ENCODE measurements at regions not wholly inside any gene's neighbourhood (a gene's known extent, or its start where the extent isn't known, plus 50 kb on each side); places are given as distances from the start of the nearest gene placed in this dataset.
A peak's percentile ranks its signal among the peaks of the same experiment; 100 is the strongest.
"Not testable (repeated sequence)": the region's sequence is repeated elsewhere in the genome, so short reads cannot be mapped to it uniquely, and the experiment has no call there.

DNA sequence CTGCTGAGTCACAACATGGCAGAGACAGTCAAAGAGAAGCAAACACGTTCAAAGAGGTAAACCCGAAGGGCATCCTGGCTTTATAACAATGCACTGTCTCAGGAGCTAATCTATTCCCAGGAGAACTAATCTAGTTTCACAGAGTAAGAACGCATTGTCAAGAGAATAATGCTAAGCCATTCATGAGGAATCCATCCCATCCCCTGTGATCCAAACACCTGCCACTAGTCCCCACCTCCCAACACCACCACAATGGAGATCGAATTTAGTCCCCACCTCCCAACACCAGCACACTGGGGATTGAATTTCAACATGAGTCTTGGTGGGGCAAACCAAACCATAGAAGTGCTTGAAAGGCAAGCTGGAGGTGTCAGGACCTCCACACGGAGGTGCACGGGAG lies 231.5 kb upstream of the ID4 start:
- peaks cover 3% of the 10 kb centered on the region for H3K9me3 Mint-ChIP-seq (ENCODE audit: low read depth)
- no peaks in the 10 kb centered on the region for H3K27me3 Mint-ChIP-seq (ENCODE audit: low read depth)
- no peak overlapping the region for H3K4me3 Mint-ChIP-seq (ENCODE audit: unreplicated experiment)
- H3K36me3 Mint-ChIP-seq (ENCODE audit: low read depth), result no peaks in the 10 kb centered on the region
- DNase-seq (ENCODE audit: low spot score), result no peak
- H3K4me1 Mint-ChIP-seq (ENCODE audit: low read depth), result no peaks in the 10 kb centered on the region
- no peak overlapping the region for H3K27ac Mint-ChIP-seq (ENCODE audit: unreplicated experiment)
- TF ChIP-seq, protein P1, sequence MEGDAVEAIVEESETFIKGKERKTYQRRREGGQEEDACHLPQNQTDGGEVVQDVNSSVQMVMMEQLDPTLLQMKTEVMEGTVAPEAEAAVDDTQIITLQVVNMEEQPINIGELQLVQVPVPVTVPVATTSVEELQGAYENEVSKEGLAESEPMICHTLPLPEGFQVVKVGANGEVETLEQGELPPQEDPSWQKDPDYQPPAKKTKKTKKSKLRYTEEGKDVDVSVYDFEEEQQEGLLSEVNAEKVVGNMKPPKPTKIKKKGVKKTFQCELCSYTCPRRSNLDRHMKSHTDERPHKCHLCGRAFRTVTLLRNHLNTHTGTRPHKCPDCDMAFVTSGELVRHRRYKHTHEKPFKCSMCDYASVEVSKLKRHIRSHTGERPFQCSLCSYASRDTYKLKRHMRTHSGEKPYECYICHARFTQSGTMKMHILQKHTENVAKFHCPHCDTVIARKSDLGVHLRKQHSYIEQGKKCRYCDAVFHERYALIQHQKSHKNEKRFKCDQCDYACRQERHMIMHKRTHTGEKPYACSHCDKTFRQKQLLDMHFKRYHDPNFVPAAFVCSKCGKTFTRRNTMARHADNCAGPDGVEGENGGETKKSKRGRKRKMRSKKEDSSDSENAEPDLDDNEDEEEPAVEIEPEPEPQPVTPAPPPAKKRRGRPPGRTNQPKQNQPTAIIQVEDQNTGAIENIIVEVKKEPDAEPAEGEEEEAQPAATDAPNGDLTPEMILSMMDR (IDR thresholded peaks at IDR 0.05), result no peak

DNA sequence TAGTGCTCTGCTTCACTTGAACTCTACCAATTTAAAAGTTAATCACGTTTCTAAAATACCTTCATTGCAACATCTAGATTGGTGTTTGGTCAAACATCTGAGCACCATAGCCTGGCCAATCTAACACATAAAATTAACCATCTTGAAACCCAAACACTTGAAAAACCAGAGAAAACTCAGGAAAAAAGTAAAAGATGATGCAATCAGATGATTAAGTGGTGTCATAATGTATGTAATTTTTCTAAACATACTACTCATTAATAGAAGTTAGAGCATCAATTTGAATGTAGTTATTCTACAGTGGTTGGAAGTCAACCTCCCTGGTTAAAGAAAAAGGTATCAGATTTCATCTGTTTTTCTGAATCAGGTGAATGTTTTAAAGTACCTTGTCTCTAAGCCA lies 228.6 kb upstream of the ID4 start:
- peaks cover 6% of the 10 kb centered on the region for H3K9me3 Mint-ChIP-seq (ENCODE audit: low read depth)
- no peaks in the 10 kb centered on the region for H3K27me3 Mint-ChIP-seq (ENCODE audit: low read depth)
- no peak overlapping the region for H3K4me3 Mint-ChIP-seq (ENCODE audit: unreplicated experiment)

DNA sequence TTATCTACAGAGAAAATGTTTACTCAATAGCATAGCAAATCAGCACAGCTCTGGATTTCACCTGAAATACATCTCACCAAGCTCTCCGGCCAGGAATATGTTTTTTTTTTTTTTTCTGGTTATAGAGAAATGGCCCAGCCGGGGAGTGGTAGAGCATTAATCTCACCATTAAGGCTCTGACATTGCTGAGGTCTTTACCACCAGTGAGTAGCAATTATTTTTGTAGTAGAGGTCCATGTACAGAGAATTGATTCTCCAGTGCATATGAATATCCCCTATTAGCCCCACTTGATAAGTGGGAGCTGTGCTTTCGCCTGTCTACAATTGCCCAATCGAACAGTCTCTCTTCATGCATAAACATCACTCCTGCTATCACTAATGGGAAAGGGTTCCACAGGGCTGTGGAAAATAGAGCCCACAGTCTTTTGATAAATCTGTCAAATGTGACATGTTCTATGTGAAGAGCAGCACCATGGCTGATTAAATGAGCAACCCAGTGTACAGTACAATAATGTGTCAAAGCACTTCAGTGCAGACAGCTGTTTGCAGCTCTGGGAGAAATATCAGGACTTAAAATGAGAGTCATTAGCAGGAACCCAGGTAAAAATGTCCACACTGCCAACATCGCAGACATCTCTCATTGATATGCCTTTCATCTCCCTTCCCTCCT lies 227.1 kb upstream of the ID4 start:
- H3K27ac Mint-ChIP-seq (ENCODE audit: unreplicated experiment), result no peak overlapping the region
- peaks cover 6% of the 10 kb centered on the region for H3K9me3 Mint-ChIP-seq (ENCODE audit: low read depth)
- H3K36me3 Mint-ChIP-seq (ENCODE audit: low read depth), result no peaks in the 10 kb centered on the region
- H3K4me3 Mint-ChIP-seq (ENCODE audit: unreplicated experiment), result no peak overlapping the region
- DNase-seq (ENCODE audit: low spot score), result no peak
- TF ChIP-seq, protein P1 (IDR thresholded peaks at IDR 0.05), result no peak
- no peaks in the 10 kb centered on the region for H3K27me3 Mint-ChIP-seq (ENCODE audit: low read depth)
- no peaks in the 10 kb centered on the region for H3K4me1 Mint-ChIP-seq (ENCODE audit: low read depth)

More for the DNA sequence above, 228.6 kb upstream of the ID4 start:
- TF ChIP-seq, protein P1 (IDR thresholded peaks at IDR 0.05), result no peak
- no peaks in the 10 kb centered on the region for H3K36me3 Mint-ChIP-seq (ENCODE audit: low read depth)
- DNase-seq (ENCODE audit: low spot score), result no peak
- no peaks in the 10 kb centered on the region for H3K4me1 Mint-ChIP-seq (ENCODE audit: low read depth)
- H3K27ac Mint-ChIP-seq (ENCODE audit: unreplicated experiment), result no peak overlapping the region

DNA sequence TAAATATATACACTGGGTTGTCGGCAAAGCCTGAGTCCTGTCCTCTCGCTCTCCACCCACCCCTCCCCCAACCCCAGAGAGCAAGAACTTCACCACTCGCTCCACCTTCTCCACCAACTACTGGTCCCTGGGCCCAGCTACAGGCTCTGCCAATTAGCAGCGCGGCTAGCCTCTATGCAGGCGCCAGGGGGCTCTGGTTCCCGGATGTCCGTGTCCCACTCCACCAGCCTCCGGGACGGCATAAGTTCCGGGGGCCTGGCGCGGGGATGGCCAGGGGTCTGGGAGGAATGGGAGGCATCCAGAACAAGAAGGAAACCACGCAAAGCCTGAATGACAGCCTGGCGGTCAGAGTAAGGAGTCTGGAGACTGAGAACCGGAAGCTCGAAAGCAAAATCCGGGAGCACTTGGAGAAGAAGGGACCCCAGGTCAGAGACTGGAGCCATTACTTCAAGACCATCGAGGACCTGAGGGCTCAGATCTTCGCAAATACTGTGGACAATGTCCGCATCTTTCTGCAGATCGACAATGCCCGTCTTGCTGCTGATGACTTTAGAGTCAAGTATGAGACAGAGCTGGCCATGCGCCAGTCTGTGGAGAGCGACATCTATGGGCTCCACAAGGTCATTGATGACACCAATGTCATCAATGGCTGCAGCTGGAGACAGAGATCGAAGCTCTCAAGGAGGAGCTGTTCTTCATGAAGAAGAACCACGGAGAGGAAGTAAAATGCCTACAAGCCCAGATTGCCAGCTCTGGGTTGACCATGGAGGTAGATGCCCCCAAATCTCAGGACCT lies 224.3 kb upstream of the ID4 start:
- not testable (repeated sequence) for H3K27ac Mint-ChIP-seq (ENCODE audit: unreplicated experiment); H3K27me3 Mint-ChIP-seq (ENCODE audit: low read depth); H3K4me1 Mint-ChIP-seq (ENCODE audit: low read depth); H3K4me3 Mint-ChIP-seq (ENCODE audit: unreplicated experiment); H3K36me3 Mint-ChIP-seq (ENCODE audit: low read depth)
- peaks cover 19% of the 10 kb centered on the region for H3K9me3 Mint-ChIP-seq (ENCODE audit: low read depth)
- peak; percentile 72 for DNase-seq (ENCODE audit: low spot score)

DNA sequence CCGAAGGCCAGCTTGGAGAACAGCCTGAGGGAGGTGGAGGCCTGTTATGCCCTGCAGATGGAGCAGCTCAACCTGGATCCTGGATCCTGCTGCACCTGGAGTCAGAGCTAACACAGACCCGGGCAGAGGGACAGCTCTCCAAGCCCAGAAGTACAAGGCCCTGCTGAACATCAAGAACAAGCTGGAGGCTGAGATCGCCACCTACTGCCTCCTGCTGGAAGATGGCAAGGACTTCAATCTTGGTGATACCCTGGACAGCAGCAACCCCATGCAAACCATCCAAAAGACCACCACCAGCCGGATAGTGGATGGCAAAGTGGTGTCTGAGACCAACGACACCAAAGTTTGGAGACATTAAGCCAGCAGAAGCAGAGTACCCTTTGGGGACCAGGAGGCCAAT lies 223.5 kb upstream of the ID4 start:
- DNase-seq (ENCODE audit: low spot score), result no peak
- H3K4me3 Mint-ChIP-seq (ENCODE audit: unreplicated experiment), result no peak overlapping the region
- H3K27ac Mint-ChIP-seq (ENCODE audit: unreplicated experiment), result no peak overlapping the region
- H3K27me3 Mint-ChIP-seq (ENCODE audit: low read depth), result no peaks in the 10 kb centered on the region
- peaks cover 23% of the 10 kb centered on the region for H3K9me3 Mint-ChIP-seq (ENCODE audit: low read depth)
- H3K4me1 Mint-ChIP-seq (ENCODE audit: low read depth), result no peaks in the 10 kb centered on the region
- H3K36me3 Mint-ChIP-seq (ENCODE audit: low read depth), result peaks cover 8% of the 10 kb centered on the region
- TF ChIP-seq, protein P1 (IDR thresholded peaks at IDR 0.05), result no peak
